HepG2 (cell line): ENCODE measurements at regions not wholly inside any gene's neighbourhood (a gene's known extent, or its start where the extent isn't known, plus 50 kb on each side); places are given as distances from the start of the nearest gene placed in this dataset.
A peak's percentile ranks its signal among the peaks of the same experiment; 100 is the strongest.

Experiments used
- ADNP ChIP-seq: sonication (generic); formaldehyde crosslinking; IDR thresholded peaks from 2 replicates; pipeline ENCODE4 v1.4.0; 2020; ENCODE audit warnings: missing genetic modification reagents
- ATAD3A ChIP-seq: sonication (generic); formaldehyde crosslinking; IDR thresholded peaks from 2 replicates; pipeline ENCODE4 v1.4.0; 2020; ENCODE audit warnings: missing genetic modification reagents
- CENPBD1 ChIP-seq: sonication (generic); formaldehyde crosslinking; IDR thresholded peaks from 2 replicates; pipeline ENCODE4 v1.8.0; 2022; ENCODE audit warnings: missing genetic modification reagents, low read depth, mild to moderate bottlenecking, borderline replicate concordance
- HMG20B ChIP-seq: conservative IDR thresholded peaks from 2 replicates; pipeline ENCODE4 v1.6.1; 2016; ENCODE audit warnings: missing genetic modification reagents, missing compliant biosample characterization
- HNF4A ChIP-seq: sonication (generic); formaldehyde crosslinking; IDR thresholded peaks from 2 replicates; pipeline ENCODE4 v1.4.0; 2020; ENCODE audit warnings: missing genetic modification reagents
- HNRNPL ChIP-seq: fragments of 200-400 bp; formaldehyde crosslinking; IDR thresholded peaks from 2 replicates; pipeline ENCODE4 v1.6.1; 2017; ENCODE audit warnings: mild to moderate bottlenecking, low read depth, low read length
- JUN ChIP-seq: sonication (generic); formaldehyde crosslinking; IDR thresholded peaks from 2 replicates; pipeline ENCODE4 v1.4.0; 2020; ENCODE audit warnings: mild to moderate bottlenecking, missing genetic modification reagents
- KDM5B ChIP-seq: sonication (generic); formaldehyde crosslinking; IDR thresholded peaks from 2 replicates; pipeline ENCODE4 v1.4.0; 2020; ENCODE audit warnings: missing genetic modification reagents, mild to moderate bottlenecking, borderline replicate concordance
- MLLT10 ChIP-seq: sonication (generic); formaldehyde crosslinking; IDR thresholded peaks from 2 replicates; pipeline ENCODE4 v1.4.0; 2020; ENCODE audit warnings: missing genetic modification reagents
- NCOR1 ChIP-seq: fragments of 200-600 bp; sonication (generic); IDR thresholded peaks from 2 replicates; pipeline ENCODE4 v1.7.0; 2017; ENCODE audit warnings: antibody characterized with exemption, low read length, borderline replicate concordance
- NFE2L2 ChIP-seq: fragments of 150-350 bp; IDR thresholded peaks from 2 replicates; pipeline ENCODE4 v1.6.1; 2014; ENCODE audit warnings: low read length
- NFKB2 ChIP-seq: sonication (generic); formaldehyde crosslinking; IDR thresholded peaks from 2 replicates; pipeline ENCODE4 v1.4.0; 2020; ENCODE audit warnings: missing genetic modification reagents, borderline replicate concordance
- NPAS2 ChIP-seq: sonication (generic); formaldehyde crosslinking; IDR thresholded peaks from 2 replicates; pipeline ENCODE4 v1.8.0; 2022; ENCODE audit warnings: mild to moderate bottlenecking, missing genetic modification reagents, borderline replicate concordance
- PAF1 ChIP-seq: IDR thresholded peaks from 2 replicates; pipeline ENCODE4 v1.6.1; 2016; ENCODE audit warnings: missing genetic modification reagents, missing compliant biosample characterization
- POGZ ChIP-seq: sonication (generic); formaldehyde crosslinking; IDR thresholded peaks from 2 replicates; pipeline ENCODE4 v1.4.0; 2020; ENCODE audit warnings: mild to moderate bottlenecking, missing genetic modification reagents
- SATB2 ChIP-seq: sonication (generic); formaldehyde crosslinking; IDR thresholded peaks from 2 replicates; pipeline ENCODE4 v1.5.0; 2020; ENCODE audit warnings: missing genetic modification reagents
- ZEB1 ChIP-seq: IDR thresholded peaks from 2 replicates; pipeline ENCODE4 v1.6.1; 2012; ENCODE audit warnings: mild to moderate bottlenecking, low read depth, inconsistent platforms; ENCODE audit not compliant: insufficient replicate concordance
- ZKSCAN8 ChIP-seq: IDR thresholded peaks from 2 replicates; pipeline ENCODE4 v1.6.1; 2016; ENCODE audit warnings: borderline replicate concordance, missing genetic modification reagents, missing compliant biosample characterization
- ZNF574 ChIP-seq: sonication (generic); formaldehyde crosslinking; IDR thresholded peaks from 2 replicates; pipeline ENCODE4 v1.4.0; 2020; ENCODE audit warnings: missing genetic modification reagents
- ZNF576 ChIP-seq: sonication (generic); formaldehyde crosslinking; IDR thresholded peaks from 2 replicates; pipeline ENCODE4 v1.4.0; 2020; ENCODE audit warnings: mild to moderate bottlenecking, missing genetic modification reagents
- ZNF672 ChIP-seq: sonication (generic); formaldehyde crosslinking; IDR thresholded peaks from 2 replicates; pipeline ENCODE4 v1.8.1; 2022; ENCODE audit warnings: missing genetic modification reagents
- ZNF790 ChIP-seq: sonication (generic); formaldehyde crosslinking; IDR thresholded peaks from 2 replicates; pipeline ENCODE4 v1.8.0; 2022; ENCODE audit warnings: missing genetic modification reagents, mild to moderate bottlenecking, borderline replicate concordance
- TF ChIP-seq, protein P1 (sequence below): sonication (generic); formaldehyde crosslinking; IDR thresholded peaks from 2 replicates; pipeline ENCODE4 v1.4.0; 2020; ENCODE audit warnings: missing genetic modification reagents
- TF ChIP-seq, protein P2 (sequence below): sonication (generic); formaldehyde crosslinking; IDR thresholded peaks from 2 replicates; pipeline ENCODE4 v1.4.0; 2020; ENCODE audit warnings: mild to moderate bottlenecking, low read depth, missing genetic modification reagents
- TF ChIP-seq, protein P3 (sequence below): IDR thresholded peaks from 2 replicates; pipeline ENCODE4 v1.6.1; 2016

GRCh38 chr11:107102692-107103477 is 84.6 kb upstream of the GUCY1A2 start (continued):
- TF ChIP-seq, protein P1, sequence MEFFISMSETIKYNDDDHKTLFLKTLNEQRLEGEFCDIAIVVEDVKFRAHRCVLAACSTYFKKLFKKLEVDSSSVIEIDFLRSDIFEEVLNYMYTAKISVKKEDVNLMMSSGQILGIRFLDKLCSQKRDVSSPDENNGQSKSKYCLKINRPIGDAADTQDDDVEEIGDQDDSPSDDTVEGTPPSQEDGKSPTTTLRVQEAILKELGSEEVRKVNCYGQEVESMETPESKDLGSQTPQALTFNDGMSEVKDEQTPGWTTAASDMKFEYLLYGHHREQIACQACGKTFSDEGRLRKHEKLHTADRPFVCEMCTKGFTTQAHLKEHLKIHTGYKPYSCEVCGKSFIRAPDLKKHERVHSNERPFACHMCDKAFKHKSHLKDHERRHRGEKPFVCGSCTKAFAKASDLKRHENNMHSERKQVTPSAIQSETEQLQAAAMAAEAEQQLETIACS (CRISPR knock-in tag): no peak
- TF ChIP-seq HNF4A: peak; percentile 47
- TF ChIP-seq, protein P2, sequence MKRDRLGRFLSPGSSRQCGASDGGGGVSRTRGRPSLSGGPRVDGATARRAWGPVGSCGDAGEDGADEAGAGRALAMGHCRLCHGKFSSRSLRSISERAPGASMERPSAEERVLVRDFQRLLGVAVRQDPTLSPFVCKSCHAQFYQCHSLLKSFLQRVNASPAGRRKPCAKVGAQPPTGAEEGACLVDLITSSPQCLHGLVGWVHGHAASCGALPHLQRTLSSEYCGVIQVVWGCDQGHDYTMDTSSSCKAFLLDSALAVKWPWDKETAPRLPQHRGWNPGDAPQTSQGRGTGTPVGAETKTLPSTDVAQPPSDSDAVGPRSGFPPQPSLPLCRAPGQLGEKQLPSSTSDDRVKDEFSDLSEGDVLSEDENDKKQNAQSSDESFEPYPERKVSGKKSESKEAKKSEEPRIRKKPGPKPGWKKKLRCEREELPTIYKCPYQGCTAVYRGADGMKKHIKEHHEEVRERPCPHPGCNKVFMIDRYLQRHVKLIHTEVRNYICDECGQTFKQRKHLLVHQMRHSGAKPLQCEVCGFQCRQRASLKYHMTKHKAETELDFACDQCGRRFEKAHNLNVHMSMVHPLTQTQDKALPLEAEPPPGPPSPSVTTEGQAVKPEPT (CRISPR knock-in tag): no peak
- no peak for TF ChIP-seq ZKSCAN8 (CRISPR knock-in tag)
- peak; percentile 65 for TF ChIP-seq POGZ (CRISPR knock-in tag)
- TF ChIP-seq ZNF576 (CRISPR knock-in tag): no peak
- no peak for TF ChIP-seq ATAD3A (CRISPR knock-in tag)
- TF ChIP-seq ZNF672 (CRISPR knock-in tag): no peak
- no peak for TF ChIP-seq ZEB1
- TF ChIP-seq, protein P3, sequence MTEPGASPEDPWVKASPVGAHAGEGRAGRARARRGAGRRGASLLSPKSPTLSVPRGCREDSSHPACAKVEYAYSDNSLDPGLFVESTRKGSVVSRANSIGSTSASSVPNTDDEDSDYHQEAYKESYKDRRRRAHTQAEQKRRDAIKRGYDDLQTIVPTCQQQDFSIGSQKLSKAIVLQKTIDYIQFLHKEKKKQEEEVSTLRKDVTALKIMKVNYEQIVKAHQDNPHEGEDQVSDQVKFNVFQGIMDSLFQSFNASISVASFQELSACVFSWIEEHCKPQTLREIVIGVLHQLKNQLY: no peak
- TF ChIP-seq NFE2L2: no peak
- TF ChIP-seq ZNF790: no peak
- TF ChIP-seq NCOR1: no peak
- TF ChIP-seq SATB2 (CRISPR knock-in tag): no peak
- TF ChIP-seq ADNP: no peak
- TF ChIP-seq ZNF574 (CRISPR knock-in tag): peak; percentile 97
- no peak for TF ChIP-seq NFKB2 (CRISPR knock-in tag)
- no peak for TF ChIP-seq KDM5B (CRISPR knock-in tag)
- no peak for TF ChIP-seq PAF1 (CRISPR knock-in tag)
- no peak for TF ChIP-seq CENPBD1 (CRISPR knock-in tag)
- TF ChIP-seq HNRNPL: no peak
- TF ChIP-seq MLLT10 (CRISPR knock-in tag): no peak
- TF ChIP-seq JUN (CRISPR knock-in tag): no peak
- TF ChIP-seq NPAS2 (CRISPR knock-in tag): no peak
- TF ChIP-seq HMG20B: no peak
